ENCODE measurements at regions not wholly inside any gene's neighbourhood (a gene's known extent, or its start where the extent isn't known, plus 50 kb on each side); places are given as distances from the start of the nearest gene placed in this dataset.

DNA sequence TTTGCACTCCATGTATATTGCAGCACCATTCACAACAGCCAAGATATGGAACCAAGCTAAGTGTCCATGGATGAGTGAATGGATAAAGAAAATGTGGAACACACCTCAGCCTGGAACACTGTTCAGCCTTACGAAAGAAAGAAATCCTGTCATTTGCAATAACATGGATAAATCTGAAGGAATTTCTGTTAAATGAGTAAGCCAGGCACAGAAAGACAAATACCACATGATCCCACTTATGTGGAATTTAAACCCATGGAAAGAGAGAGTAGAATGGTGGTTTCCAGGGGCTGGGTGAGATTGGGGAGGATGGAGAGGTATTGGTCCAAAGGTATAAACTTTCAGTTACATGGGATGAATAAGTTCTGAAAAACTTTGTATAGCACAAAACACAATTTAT is 228.9 kb upstream of the CD180 start:
- DNase-seq (ENCODE audit: low spot score), result no peak

DNA sequence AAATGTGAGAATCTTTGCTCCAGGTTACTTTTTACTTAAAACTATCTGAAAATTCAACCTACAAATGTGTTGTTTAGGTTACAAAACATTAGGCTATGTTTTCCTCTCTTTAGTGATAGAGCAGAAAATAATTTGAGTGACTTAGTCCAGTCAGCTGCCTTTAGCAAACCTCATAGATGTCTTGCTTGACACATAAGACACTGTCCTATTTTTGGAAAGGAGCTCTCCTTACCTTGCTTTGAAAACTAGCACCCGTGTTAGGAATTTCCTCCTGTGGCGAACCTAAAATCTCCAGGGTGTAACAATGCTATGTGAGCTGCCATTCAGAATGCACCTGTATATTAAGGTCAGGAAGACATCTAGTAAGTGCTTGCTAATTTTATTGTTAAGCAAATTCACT is 221.2 kb upstream of the CD180 start:
- no peak for DNase-seq (ENCODE audit: low spot score)

DNA sequence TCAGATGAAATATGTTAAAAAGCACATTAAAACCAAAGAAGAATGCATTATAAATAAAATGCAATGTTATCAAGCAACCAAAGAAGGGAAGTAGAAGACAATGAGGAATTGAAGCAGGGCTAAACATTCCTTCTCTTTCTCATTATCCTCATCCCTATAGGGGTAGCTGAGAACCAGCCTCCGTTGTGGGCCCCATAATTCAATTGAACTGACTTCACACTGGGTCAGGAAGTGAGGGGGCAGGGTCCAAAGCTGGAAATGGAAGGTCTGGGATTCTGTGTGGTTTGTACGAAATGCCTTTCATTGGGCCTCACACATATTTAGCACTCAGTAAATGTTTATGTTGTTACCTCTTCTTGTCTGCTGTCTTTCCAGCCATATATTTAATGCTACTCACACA is 220.4 kb upstream of the CD180 start:
- DNase-seq (ENCODE audit: low spot score), result no peak

DNA sequence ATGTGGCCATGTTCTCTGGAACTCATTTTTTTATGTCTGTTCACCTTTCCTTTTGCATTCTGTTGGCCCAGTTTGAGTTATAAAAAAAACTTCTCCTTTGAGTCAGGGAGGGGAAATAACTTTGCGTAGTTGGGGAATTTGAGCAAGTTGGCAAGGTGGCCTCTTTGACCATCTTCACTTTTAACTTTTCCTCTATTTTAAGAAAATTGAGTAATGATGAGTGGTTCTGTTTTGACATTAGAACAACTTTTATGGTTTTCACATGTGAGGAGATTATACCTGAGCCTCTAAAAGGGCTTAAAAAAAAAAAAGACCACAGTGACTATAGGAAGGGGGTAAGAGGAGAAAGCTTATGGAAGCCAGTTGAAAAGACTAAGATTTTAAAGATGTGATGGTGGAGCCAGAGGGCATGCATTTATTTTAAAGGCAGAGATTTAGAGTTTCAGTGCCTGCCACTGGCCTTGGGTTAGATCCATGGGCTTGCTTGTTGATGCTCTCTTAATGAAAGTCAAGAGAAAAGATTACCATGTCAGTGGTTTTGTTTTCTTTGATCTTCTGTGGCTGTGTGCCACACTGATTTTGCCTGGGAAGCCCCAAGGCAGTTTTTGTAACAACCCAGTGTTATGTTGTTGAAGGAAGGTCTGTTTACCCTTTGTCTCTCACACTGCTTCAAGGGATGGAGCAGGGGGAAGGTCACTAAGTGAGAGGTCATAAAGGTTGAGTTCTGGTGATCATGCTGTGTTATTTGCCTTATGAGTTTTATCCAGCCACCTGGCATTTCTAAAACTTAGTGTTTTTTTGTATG is 219.7 kb upstream of the CD180 start:
- peak; percentile 24 for DNase-seq (ENCODE audit: low spot score)

DNA sequence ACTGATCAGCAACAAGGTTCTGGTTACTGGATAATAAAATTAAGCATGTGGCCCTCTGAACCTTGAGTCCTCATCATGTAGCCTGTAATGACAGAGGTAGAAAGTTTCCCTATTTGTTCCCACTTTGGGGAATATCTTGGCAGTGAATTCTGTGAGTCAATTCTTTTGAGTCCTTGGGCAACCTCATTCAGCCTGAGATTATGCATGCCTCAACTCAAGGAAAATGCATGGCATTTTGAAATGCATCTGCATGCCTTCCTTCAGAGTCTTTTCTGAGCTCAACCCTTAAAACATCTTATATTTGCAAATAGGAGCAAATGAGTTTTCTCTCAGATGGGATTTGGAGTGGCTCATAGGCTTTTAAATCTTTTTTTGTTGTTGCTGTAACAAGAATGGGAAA is 218.1 kb upstream of the CD180 start:
- no peak for DNase-seq (ENCODE audit: low spot score)

DNA sequence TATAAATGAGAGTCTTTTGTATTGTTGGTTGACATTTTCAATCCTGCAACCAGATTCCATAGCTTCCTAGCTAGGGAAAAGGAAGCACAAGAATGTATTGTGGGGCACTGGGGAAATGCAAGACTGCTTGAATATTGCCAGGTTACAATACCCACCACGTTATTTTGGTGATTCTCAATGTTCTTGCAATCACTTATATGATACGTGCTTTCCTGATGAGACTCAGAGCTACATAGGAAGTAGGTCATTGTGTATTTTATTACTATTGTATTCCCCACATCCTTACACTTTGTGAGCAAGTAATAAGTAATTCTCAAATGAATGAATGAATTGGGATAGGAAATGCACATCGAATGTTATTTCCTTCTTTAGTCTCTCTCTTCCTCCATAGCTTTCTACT is 217.1 kb upstream of the CD180 start:
- DNase-seq (ENCODE audit: low spot score), result no peak

DNA sequence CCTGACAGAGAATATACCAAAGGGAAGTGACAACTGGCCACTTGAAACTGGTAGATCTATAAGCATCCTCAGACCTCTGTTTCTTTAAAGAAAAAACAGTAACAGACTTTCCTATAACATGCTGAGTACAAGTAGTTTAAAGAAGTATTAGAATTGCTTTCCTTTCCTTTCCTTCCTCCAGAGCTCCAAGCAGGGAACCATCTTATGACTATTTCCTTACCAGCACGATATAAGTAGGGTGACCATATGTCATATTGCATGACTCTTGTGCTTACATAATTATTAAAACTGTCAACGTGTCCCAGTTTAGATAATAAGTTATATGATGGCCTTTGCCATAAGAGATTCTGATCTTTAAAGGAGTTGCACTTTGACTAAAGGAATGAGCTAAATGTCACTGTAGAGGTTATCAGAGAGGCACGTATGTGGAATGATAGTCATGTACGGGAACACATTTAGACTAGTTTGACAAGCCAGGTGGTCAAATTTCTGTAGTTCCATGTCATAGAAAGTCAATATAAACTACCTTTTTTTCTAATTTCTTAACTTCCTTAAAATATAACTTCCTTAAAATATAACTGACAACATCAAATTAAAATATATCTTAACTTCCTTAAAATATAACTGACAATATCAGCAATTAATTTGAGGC is 212.7 kb upstream of the CD180 start:
- no peak for DNase-seq (ENCODE audit: low spot score)

DNA sequence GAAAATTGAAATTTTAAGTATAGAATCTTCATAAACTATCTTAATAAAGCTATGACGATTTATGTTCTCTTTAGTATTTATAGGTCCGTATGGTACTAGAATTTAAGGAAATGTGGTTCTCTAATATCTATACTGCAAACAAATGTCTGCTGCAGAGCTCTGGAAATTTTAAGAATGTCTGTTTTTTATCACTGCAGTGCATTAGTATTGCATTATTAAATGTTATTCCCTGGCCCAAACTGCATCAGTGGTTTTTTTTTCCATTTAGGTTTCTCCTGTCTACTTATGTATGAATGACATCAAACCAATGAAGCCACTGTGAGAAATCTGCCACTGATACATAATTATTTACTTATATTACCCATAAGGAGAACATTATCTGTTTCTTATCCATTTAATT is 211.4 kb upstream of the CD180 start:
- DNase-seq (ENCODE audit: low spot score), result peak; percentile 37

DNA sequence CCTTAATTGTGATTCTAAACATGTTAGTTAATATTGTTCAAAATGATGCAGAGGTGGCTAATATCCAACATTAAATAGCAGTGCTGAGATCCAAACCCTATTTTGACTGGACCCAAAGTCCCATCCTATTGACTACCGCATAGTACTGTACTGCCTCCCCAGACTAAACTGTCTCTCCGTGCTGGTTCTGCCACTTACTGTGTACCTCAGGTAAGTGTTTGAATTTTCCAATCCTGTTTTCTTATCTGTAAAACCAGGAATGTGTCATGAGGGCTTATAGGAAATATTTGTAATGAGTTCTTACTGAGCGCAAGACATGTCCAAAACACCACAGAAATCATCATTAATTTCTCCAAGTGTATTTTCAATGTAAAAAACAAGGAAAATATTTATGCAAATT is 209.2 kb upstream of the CD180 start:
- no peak for DNase-seq (ENCODE audit: low spot score)

DNA sequence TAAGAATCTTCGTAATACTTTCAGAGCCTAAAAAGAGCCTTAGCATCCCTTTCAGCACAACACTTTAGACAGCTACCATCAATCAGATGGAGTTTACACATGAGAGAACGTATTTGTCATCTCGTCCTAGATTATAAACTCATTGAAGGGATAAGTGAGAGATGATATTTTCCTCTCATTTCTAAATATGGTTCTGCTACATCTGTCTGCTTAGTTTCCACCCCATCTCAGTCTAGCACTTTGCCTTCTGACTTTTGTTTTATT is 208.4 kb upstream of the CD180 start:
- DNase-seq (ENCODE audit: low spot score), result no peak

DNA sequence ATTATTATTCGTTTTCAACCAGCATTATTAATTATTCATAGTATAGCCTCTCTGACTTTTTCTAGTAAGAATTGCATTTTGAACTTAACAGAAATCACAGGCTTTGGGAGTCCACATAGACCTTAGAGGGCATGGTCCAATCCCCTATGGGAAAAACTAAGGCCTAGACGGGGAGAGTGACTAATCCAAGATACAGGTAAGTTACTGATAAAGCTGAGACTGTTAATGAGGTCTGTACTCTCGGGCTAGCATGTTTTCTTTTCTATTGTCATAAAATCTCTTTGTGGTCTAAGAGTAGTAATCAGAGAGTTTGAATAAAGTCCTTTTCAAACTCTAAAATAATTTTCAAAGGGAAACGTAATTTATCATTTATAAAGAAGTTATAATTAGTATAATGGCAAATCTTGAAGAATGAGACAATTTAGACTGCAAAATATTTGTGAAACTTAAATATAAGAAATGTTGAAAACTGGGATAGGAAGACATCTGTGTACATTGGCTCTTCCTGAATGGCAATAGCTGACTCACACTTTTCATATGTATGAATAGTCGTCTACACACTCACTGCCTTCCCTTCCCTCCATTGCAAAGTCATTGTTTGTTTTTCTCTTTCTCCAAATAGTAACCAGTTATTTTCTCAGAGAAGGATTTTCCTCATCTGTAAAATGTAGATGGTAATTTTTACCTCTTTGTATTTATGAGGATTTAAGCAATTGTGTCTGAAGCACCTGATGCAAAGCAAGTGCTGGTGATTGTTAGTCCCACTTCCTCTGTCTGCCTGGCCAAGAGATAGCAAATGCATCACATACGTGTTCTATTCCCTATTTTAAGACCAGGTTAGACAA is 207.9 kb upstream of the CD180 start:
- DNase-seq (ENCODE audit: low spot score), result no peak

DNA sequence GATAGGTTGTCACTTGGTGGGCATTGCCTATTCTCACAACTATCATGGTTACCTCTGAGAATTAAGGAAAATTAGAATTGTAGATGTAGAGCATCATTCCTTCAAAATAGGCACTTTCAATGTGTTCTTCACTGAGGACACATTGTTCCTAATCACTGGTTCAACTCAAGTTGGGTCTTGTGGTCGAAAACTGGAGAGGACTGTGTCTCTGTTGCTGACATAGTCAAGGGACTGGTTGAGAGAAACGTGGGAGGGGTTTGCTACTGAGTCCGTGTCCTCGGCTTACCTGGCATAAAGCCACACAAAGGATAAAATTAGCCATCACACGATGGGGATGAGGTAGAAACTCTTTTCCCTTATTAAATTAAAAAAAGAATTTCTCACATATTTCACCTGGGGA is 205.9 kb upstream of the CD180 start:
- DNase-seq (ENCODE audit: low spot score), result no peak

DNA sequence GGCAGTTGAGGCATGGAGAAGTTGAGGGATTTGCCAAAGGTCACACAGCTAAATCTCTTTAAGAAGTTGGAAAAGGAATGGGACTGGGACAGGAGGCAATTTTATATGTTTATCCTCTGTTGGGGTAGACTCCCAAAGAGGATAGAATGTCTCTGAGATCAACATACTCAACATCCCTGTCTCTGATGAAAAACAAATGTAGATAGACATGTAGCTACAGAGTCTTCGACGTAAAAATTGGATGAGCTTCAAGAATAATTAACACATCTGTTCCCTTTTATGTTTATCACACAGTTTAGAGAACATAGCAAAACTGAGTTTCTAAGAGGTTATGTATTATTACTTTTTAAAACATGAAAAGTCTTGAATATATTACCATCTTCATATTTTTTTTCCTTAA is 204.6 kb upstream of the CD180 start:
- DNase-seq (ENCODE audit: low spot score), result no peak

DNA sequence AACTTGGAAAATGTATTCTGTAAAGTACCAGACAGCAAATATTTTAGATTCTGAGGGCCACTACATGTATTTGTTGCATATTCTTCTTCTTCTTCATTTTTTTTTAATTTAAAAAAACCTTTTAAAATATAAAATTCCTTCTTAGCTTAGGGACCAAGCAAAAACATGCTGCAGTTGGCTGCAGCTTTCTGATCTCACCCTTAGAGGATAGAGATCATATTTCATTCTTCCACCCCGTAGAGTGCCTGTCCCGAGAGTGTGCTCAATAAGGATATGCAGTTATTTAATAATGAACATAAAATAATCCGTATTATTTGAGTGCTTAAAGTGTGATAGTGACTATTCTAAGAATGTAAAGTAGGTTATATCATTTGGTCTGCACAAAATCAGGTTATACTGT is 204.2 kb upstream of the CD180 start:
- DNase-seq (ENCODE audit: low spot score), result no peak

DNA sequence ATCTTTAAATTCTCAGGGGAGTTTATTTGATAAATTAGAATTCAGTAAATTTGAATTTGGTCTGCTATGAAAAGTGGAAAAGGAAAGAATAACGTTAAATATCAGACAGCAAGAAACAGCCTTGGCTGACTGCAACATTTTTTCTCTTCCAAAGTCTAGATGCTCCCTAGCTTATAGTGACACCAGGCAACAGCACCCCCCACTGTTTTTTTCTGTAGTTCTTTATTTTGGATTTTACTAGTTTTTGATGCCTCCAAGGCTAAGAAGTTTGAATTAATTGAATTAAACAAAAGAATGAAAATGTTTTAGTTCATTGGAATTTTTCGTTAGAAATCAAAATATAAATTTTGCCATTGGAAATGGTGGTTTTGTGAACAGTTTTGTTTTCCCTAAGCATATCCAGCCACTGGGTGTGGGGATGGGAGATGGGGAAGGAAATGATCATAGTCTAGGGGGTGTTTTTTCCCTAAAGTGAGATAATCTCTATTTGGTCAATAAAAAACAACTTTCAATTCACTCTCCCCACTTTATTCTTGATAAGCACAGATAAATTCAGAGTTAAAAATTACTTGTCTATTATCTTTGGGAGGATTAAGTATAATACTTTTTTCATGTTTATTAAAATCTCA is 199.3 kb upstream of the CD180 start:
- no peak for DNase-seq (ENCODE audit: low spot score)

DNA sequence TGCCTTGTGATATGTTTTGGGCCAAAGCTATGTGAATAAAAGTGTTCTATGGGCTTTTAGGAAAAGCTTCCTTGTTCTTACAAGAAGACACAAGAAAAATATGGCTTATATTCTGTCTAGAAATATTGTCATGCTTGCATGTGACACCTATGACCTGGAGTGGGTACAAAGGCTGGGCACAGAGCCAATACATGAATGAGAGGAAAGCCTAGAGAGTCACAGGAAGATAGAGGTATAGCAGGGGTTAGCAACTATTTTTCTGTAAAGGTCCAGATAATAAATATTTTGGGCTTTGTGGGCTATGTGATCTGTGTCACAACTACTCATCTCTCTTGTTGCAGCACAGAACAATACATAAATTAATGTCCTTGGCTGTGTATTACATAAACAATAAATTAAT is 196.6 kb upstream of the CD180 start:
- no peak for DNase-seq (ENCODE audit: low spot score)

DNA sequence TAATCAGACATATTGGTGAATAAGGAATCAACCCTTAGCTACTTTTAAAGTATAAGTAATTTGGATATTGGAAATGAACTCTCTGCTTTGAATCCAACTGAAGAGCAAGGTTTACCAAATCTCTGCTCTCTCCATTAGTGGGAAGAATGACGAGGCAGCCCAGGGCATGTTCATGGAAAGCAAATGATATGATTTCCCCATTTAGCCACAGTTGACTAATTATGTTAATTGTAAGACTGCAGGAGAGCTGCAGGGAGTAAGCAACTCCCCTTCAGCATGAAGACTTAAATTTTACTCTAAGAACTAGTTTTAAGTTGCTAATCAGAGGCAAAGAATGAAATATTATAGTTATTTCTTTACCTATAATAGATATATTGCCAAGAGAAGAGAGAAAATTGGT is 194.3 kb upstream of the CD180 start:
- no peak for DNase-seq (ENCODE audit: low spot score)

DNA sequence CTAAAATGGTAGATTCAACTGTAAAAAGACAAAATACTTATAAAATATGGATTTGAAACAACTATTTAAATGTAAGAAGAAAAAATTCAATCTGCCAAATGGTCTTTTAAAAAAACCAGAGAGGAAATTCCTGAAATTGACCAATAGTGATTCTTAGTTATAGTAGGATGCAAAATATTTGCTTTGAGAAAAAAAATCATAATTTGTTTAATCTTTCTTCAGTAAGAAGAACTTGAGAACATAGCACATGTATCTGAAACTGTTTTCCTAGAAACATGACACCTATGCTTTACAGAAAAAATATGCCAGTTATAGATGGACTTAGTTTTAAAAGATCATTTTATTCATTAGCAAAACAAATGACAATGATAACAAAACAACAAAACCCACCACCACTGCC is 186.9 kb upstream of the CD180 start:
- DNase-seq (ENCODE audit: low spot score), result no peak

DNA sequence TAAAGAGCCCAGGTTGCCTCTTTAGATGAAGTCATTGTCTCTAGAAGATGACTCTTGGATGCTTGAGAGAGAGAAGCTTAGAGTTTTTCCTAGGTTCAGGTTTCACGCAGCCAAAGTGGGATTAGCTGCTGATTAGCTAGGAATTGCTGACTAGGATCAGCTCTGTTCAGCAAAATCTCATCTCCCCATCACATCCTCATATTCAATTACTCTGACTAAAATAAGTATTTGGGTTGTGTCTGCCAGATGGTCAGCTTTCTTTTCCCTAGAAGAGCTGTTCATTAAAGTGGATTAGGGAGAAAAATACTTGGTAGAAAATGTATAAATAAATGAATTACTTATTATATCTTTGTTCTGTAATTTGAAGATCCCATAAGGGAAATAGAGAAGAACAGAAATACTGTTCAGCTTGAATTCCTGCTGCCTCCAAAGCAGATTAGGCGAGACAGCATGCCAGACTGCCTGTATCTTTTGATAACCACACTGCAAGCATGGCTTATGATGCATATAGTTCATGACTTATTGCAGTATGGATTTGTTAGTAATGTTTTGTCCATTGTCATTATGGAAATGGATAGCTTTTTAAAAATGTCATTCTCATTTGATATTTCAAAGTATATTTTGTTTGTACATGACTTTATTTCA is 184.8 kb upstream of the CD180 start:
- peak; percentile 58 for DNase-seq (ENCODE audit: low spot score)

DNA sequence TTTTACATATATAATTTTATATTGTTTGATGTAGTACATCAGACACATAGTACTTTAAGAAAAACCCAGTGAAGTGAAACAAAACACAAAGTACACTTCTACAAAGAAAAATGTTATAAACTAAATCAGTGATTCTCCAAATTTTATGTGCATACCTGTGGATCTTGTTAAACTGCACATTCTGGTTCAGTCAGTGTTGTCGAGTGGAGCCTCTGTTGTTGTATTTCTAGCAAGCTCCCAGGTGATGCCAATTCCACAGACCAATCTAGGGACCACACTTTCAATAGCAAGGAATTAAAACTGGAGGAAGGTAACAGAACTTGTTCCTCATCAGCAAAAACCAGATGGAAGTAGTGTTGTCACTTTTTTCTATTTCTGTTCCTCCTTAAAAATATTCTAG is 183.8 kb upstream of the CD180 start:
- DNase-seq (ENCODE audit: low spot score), result peak; percentile 52

DNA sequence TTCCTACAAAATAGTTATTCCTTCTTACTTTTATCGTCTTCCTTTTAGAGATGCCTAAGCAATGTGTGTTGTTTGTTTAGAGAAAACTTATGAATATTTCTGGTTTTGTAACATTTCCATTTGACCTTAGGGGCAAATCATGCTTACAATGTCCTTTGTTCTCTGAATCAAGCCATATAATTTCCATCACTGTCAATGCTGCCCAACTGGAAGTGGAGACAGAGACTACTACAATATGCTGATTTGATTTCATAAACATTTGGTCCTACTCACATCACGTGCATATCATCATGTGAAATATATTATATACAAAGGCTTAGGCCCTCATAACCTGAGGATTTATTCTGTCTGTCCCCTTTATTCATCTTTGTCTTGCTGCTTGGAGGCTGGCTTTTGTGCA is 183.2 kb upstream of the CD180 start:
- no peak for DNase-seq (ENCODE audit: low spot score)

DNA sequence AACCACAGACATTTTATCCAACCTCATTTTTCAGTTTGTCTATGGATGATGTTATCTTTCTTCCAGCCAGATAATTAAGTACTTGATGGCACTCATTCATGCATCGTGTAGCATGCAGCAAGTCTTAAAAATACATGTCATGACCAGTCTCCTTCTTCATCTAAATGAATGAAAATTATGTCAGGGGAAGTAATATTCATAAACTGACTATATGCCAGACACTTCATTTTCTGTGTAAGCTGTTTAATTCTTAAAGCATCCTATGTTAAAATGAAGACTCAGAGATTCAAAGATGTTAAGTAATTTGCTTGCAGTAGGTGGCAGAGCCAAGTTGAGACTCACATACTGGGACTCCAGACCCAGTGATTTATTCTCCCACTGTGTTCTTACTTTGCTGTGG is 181.7 kb upstream of the CD180 start:
- no peak for DNase-seq (ENCODE audit: low spot score)

All from umbilical cord (tissue), 1 donor.